ENCODE measurements at regions not wholly inside any gene's neighbourhood (a gene's known extent, or its start where the extent isn't known, plus 50 kb on each side); places are given as distances from the start of the nearest gene placed in this dataset.

GRCh38 chr17:14777291-14777690 is 476.4 kb downstream of the HS3ST3B1 start:
- TF ChIP-seq EZH2 (IDR thresholded peaks at IDR 0.05; ENCODE audit: borderline replicate concordance, insufficient read depth, low read length, poor library complexity, severe bottlenecking) (no peak), MXI1 (conservative IDR thresholded peaks at IDR 0.05; ENCODE audit: poor library complexity, severe bottlenecking) (no peak), POLR2AphosphoS5 (IDR thresholded peaks at IDR 0.05) (no peak), RAD21 (conservative IDR thresholded peaks at IDR 0.05) (no peak), SMC3 (conservative IDR thresholded peaks at IDR 0.05; ENCODE audit: poor library complexity) (no peak), TAF1 (IDR thresholded peaks at IDR 0.05; ENCODE audit: low read depth) (no peak), EP300 (conservative IDR thresholded peaks at IDR 0.05; ENCODE audit: poor library complexity, severe bottlenecking) (no peak), REST (IDR thresholded peaks at IDR 0.05; ENCODE audit: borderline replicate concordance) (no peak)
- TF ChIP-seq, protein P1, sequence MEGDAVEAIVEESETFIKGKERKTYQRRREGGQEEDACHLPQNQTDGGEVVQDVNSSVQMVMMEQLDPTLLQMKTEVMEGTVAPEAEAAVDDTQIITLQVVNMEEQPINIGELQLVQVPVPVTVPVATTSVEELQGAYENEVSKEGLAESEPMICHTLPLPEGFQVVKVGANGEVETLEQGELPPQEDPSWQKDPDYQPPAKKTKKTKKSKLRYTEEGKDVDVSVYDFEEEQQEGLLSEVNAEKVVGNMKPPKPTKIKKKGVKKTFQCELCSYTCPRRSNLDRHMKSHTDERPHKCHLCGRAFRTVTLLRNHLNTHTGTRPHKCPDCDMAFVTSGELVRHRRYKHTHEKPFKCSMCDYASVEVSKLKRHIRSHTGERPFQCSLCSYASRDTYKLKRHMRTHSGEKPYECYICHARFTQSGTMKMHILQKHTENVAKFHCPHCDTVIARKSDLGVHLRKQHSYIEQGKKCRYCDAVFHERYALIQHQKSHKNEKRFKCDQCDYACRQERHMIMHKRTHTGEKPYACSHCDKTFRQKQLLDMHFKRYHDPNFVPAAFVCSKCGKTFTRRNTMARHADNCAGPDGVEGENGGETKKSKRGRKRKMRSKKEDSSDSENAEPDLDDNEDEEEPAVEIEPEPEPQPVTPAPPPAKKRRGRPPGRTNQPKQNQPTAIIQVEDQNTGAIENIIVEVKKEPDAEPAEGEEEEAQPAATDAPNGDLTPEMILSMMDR (IDR thresholded peaks at IDR 0.05; ENCODE audit: poor library complexity, severe bottlenecking) = no peak

DNA sequence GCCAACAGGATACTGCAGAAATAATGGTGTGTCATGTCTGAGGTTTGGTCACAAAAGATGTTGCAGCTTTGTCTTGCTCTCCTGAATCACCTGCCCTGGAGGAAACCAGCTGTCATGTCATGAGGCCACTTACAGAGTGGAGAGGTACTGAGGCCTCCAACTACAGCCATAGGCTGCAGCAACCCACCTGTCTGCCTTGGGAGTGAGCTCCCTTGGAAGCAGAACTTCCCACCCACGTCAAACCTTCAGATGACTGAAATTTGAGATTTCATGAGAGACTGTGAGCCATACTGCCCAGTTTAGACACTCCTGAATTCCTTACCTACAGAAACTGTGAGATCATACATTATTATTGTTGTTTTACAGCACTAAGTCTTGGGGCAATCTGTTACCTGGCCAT is 475.9 kb downstream of the HS3ST3B1 start:
- TF ChIP-seq, protein P1 (IDR thresholded peaks at IDR 0.05; ENCODE audit: poor library complexity, severe bottlenecking) = no peak
- TF ChIP-seq EP300 (conservative IDR thresholded peaks at IDR 0.05; ENCODE audit: poor library complexity, severe bottlenecking) = no peak
- TF ChIP-seq POLR2AphosphoS5 (IDR thresholded peaks at IDR 0.05) = no peak
- no peak for TF ChIP-seq MXI1 (conservative IDR thresholded peaks at IDR 0.05; ENCODE audit: poor library complexity, severe bottlenecking)
- TF ChIP-seq RAD21 (conservative IDR thresholded peaks at IDR 0.05) = no peak
- TF ChIP-seq REST (IDR thresholded peaks at IDR 0.05; ENCODE audit: borderline replicate concordance) = no peak
- TF ChIP-seq SMC3 (conservative IDR thresholded peaks at IDR 0.05; ENCODE audit: poor library complexity) = no peak
- TF ChIP-seq EZH2 (IDR thresholded peaks at IDR 0.05; ENCODE audit: borderline replicate concordance, insufficient read depth, low read length, poor library complexity, severe bottlenecking) = no peak
- H3K36me3 ChIP-seq (ENCODE audit: insufficient read depth, low read length) = no peaks in the 10 kb centered on the region
- no peaks in the 10 kb centered on the region for H3K79me2 ChIP-seq (replicated peaks; ENCODE audit: insufficient read depth, low read length)
- H3K4me3 ChIP-seq (ENCODE audit: low read length) = no peak overlapping the region
- H2AFZ ChIP-seq (ENCODE audit: low read depth, low read length) = no peak overlapping the region
- H3K9me2 ChIP-seq (ENCODE audit: insufficient read depth, low read length) = no peaks in the 10 kb centered on the region
- H3F3A ChIP-seq (ENCODE audit: insufficient read depth, low read length, poor library complexity, severe bottlenecking) = no peaks in the 10 kb centered on the region
- H3K4me2 ChIP-seq (ENCODE audit: low read length) = no peak overlapping the region
- no peaks in the 10 kb centered on the region for H4K20me1 ChIP-seq (ENCODE audit: insufficient read depth)
- no peaks in the 10 kb centered on the region for H3K27me3 ChIP-seq (ENCODE audit: insufficient read depth, low read depth, low read length)
- H3K27ac ChIP-seq (ENCODE audit: low read length) = no peak overlapping the region
- no peak overlapping the region for H3K9ac ChIP-seq (ENCODE audit: low read length)
- no peaks in the 10 kb centered on the region for H3K9me3 ChIP-seq (ENCODE audit: low read length)

More at GRCh38 chr17:14777291-14777690, 476.4 kb downstream of the HS3ST3B1 start:
- Histone ChIP-seq H3F3A (ENCODE audit: insufficient read depth, low read length, poor library complexity, severe bottlenecking) (no peaks in the 10 kb centered on the region), H3K9me2 (ENCODE audit: insufficient read depth, low read length) (no peaks in the 10 kb centered on the region), H3K79me2 (replicated peaks; ENCODE audit: insufficient read depth, low read length) (no peaks in the 10 kb centered on the region), H3K9ac (ENCODE audit: low read length) (no peak overlapping the region), H4K20me1 (ENCODE audit: insufficient read depth) (no peaks in the 10 kb centered on the region), H3K4me3 (ENCODE audit: low read length) (no peak overlapping the region), H3K27ac (ENCODE audit: low read length) (no peak overlapping the region), H3K9me3 (ENCODE audit: low read length) (no peaks in the 10 kb centered on the region), H3K27me3 (ENCODE audit: insufficient read depth, low read depth, low read length) (no peaks in the 10 kb centered on the region), H3K36me3 (ENCODE audit: insufficient read depth, low read length) (no peaks in the 10 kb centered on the region), H3K4me2 (ENCODE audit: low read length) (no peak overlapping the region), H2AFZ (ENCODE audit: low read depth, low read length) (no peak overlapping the region)

Data from neural cell (in vitro differentiated cells).